HG03571 (cell line): ENCODE measurements at regions not wholly inside any gene's neighbourhood (a gene's known extent, or its start where the extent isn't known, plus 50 kb on each side); places are given as distances from the start of the nearest gene placed in this dataset.
"Not testable (repeated sequence)": the region's sequence is repeated elsewhere in the genome, so short reads cannot be mapped to it uniquely, and the experiment has no call there.

Experiments
- ATAC-seq: cut with Tn5 transposase; IDR thresholded peaks from one replicate; pipeline ENCODE4 v1.9.1; 2021; ENCODE audit not compliant: unreplicated experiment

GRCh38 chr5:111948092-111948841 lies 191.3 kb upstream of the NREP start:
- no peak for ATAC-seq

- ATAC-seq, result no peak
These were observed 189.6 kb upstream of the NREP start for GRCh38 chr5:111946556-111946955.

- no peak for ATAC-seq
These were observed 188.5 kb upstream of the NREP start for GRCh38 chr5:111945535-111945934.

- no peak for ATAC-seq
These were observed 185.8 kb upstream of the NREP start for GRCh38 chr5:111942661-111943401.

- ATAC-seq, result no peak
These were observed 185.2 kb upstream of the NREP start for GRCh38 chr5:111942201-111942600.

GRCh38 chr5:111937094-111937493 lies 180.1 kb upstream of the NREP start:
- ATAC-seq, result no peak

- ATAC-seq, result no peak
These were observed 178.8 kb upstream of the NREP start for GRCh38 chr5:111935835-111936234.

GRCh38 chr5:111935009-111935408 lies 178.0 kb upstream of the NREP start:
- ATAC-seq, result no peak

GRCh38 chr5:111934511-111934910 lies 177.5 kb upstream of the NREP start:
- no peak for ATAC-seq

- no peak for ATAC-seq
These were observed 176.1 kb upstream of the NREP start for GRCh38 chr5:111933086-111933485.

- ATAC-seq, result no peak
These were observed 175.6 kb upstream of the NREP start for GRCh38 chr5:111932628-111933027.

- ATAC-seq, result no peak
These were observed 175.2 kb upstream of the NREP start for GRCh38 chr5:111932199-111932598.

- ATAC-seq, result no peak
These were observed 174.7 kb upstream of the NREP start for GRCh38 chr5:111931655-111932054.

- ATAC-seq, result no peak
These were observed 174.0 kb upstream of the NREP start for GRCh38 chr5:111930905-111931461.

GRCh38 chr5:111930449-111930848 lies 173.5 kb upstream of the NREP start:
- no peak for ATAC-seq

- ATAC-seq, result no peak
These were observed 172.9 kb upstream of the NREP start for GRCh38 chr5:111929867-111930266.

- ATAC-seq, result no peak
These were observed 172.3 kb upstream of the NREP start for GRCh38 chr5:111929261-111929660.

GRCh38 chr5:111928511-111928910 lies 171.5 kb upstream of the NREP start:
- ATAC-seq, result no peak

GRCh38 chr5:111927191-111927590 lies 170.2 kb upstream of the NREP start:
- ATAC-seq, result no peak

- ATAC-seq, result no peak
These were observed 169.0 kb upstream of the NREP start for GRCh38 chr5:111926026-111926425.

- no peak for ATAC-seq
These were observed 165.3 kb upstream of the NREP start for GRCh38 chr5:111922344-111922743.

- ATAC-seq, result not testable (repeated sequence)
These were observed 164.7 kb upstream of the NREP start for GRCh38 chr5:111921691-111922090.
